DOHH2 (cell line): ENCODE measurements at regions not wholly inside any gene's neighbourhood (a gene's known extent, or its start where the extent isn't known, plus 50 kb on each side); places are given as distances from the start of the nearest gene placed in this dataset.

Experiments used
- H3F3A ChIP-seq: fragments of 200-600 bp; sonication (generic), shearing (Covaris generic); 2 replicates; pipeline ENCODE4 v1.6.0; 2016; ENCODE audit warnings: antibody characterized with exemption, mild to moderate bottlenecking; ENCODE audit not compliant: control insufficient read depth, insufficient read depth
- H3K27ac ChIP-seq: fragments of 200-600 bp; sonication (generic); 2 replicates; pipeline ENCODE4 v1.5.1; 2014; ENCODE audit warnings: low read depth, mild to moderate bottlenecking, low read length, moderate library complexity
- H3K27me3 ChIP-seq: fragments of 200-600 bp; sonication (generic); 2 replicates; pipeline ENCODE4 v1.6.1; 2014; ENCODE audit warnings: mild to moderate bottlenecking, low read length, mixed read lengths; ENCODE audit not compliant: control insufficient read depth
- H3K36me3 ChIP-seq: fragments of 200-600 bp; sonication (generic); 2 replicates; pipeline ENCODE4 v1.6.1; 2014; ENCODE audit warnings: mild to moderate bottlenecking, low read length, moderate library complexity, mixed read lengths; ENCODE audit not compliant: control insufficient read depth
- H3K4me1 ChIP-seq: fragments of 200-600 bp; sonication (generic); 2 replicates; pipeline ENCODE4 v1.6.1; 2014; ENCODE audit warnings: mild to moderate bottlenecking, low read length, mixed read lengths; ENCODE audit not compliant: control insufficient read depth
- H3K4me2 ChIP-seq: fragments of 200-600 bp; sonication (generic); 2 replicates; pipeline ENCODE4 v1.6.0; 2014; ENCODE audit warnings: mild to moderate bottlenecking, low read length, moderate library complexity
- H3K4me3 ChIP-seq: fragments of 200-600 bp; sonication (generic); 2 replicates; pipeline ENCODE4 v1.5.1; 2014; ENCODE audit warnings: mild to moderate bottlenecking, low read length, mixed read lengths
- H3K79me2 ChIP-seq: fragments of 200-600 bp; sonication (generic); 2 replicates; pipeline ENCODE4 v1.6.1; 2014; ENCODE audit warnings: mild to moderate bottlenecking, low read length, mixed read lengths; ENCODE audit not compliant: control insufficient read depth
- H3K9me2 ChIP-seq: fragments of 200-600 bp; sonication (generic); replicated peaks from 2 replicates; pipeline ENCODE4 v1.6.1; 2014; ENCODE audit warnings: mild to moderate bottlenecking, low read length, mixed read lengths; ENCODE audit not compliant: control insufficient read depth
- H3K9me3 ChIP-seq: fragments of 200-600 bp; sonication (generic); 2 replicates; pipeline ENCODE4 v1.6.1; 2014; ENCODE audit warnings: antibody characterized with exemption, low read length, mixed read lengths; ENCODE audit not compliant: control insufficient read depth, insufficient read depth
- H4K20me1 ChIP-seq: fragments of 200-600 bp; sonication (generic); 2 replicates; pipeline ENCODE4 v1.6.0; 2014; ENCODE audit warnings: low read depth, mild to moderate bottlenecking, antibody characterized with exemption, low read length, moderate library complexity; ENCODE audit not compliant: control insufficient read depth, insufficient read depth
- CTCF ChIP-seq: fragments of 200-600 bp; sonication (generic); IDR thresholded peaks from one replicate; pipeline ENCODE4 v1.5.1; 2014; ENCODE audit warnings: antibody characterized with exemption, mild to moderate bottlenecking, low read depth, low read length; ENCODE audit not compliant: poor library complexity, severe bottlenecking
- EZH2phosphoT487 ChIP-seq: fragments of 200-600 bp; sonication (generic); IDR thresholded peaks from 2 replicates; pipeline ENCODE4 v1.6.1; 2017; ENCODE audit warnings: borderline replicate concordance, mild to moderate bottlenecking, antibody characterized with exemption, low read length, moderate library complexity, mixed read lengths

- H3K9me2 ChIP-seq, result no peaks in the 10 kb centered on the region
- no peaks in the 10 kb centered on the region for H3K36me3 ChIP-seq
- no peaks in the 10 kb centered on the region for H3F3A ChIP-seq
- no peak overlapping the region for H3K4me2 ChIP-seq
- H3K4me1 ChIP-seq, result no peaks in the 10 kb centered on the region
- H4K20me1 ChIP-seq, result no peaks in the 10 kb centered on the region
- no peaks in the 10 kb centered on the region for H3K79me2 ChIP-seq
- H3K4me3 ChIP-seq, result no peak overlapping the region
- no peak overlapping the region for H3K27ac ChIP-seq
- TF ChIP-seq CTCF, result no peak
- no peaks in the 10 kb centered on the region; the same call in 1 of the 2 replicates for H3K9me3 ChIP-seq
- no peaks in the 10 kb centered on the region for H3K27me3 ChIP-seq
Measured at GRCh38 chr17:13827118-13827517, 225.4 kb upstream of the HS3ST3A1 start.

- Histone ChIP-seq H3K9me2 (no peaks in the 10 kb centered on the region), H3K36me3 (no peaks in the 10 kb centered on the region), H3K27me3 (no peaks in the 10 kb centered on the region), H3K9me3 (no peaks in the 10 kb centered on the region), H3K4me1 (no peaks in the 10 kb centered on the region), H4K20me1 (no peaks in the 10 kb centered on the region), H3K27ac (no peak overlapping the region), H3K4me2 (no peak overlapping the region), H3F3A (no peaks in the 10 kb centered on the region), H3K79me2 (no peaks in the 10 kb centered on the region), H3K4me3 (no peak overlapping the region)
- TF ChIP-seq CTCF (no peak), EZH2phosphoT487 (no peak)
Measured at GRCh38 chr17:13833921-13834320, 232.2 kb upstream of the HS3ST3A1 start.

- Histone ChIP-seq H3K4me2 (no peak overlapping the region), H3K9me2 (no peaks in the 10 kb centered on the region), H3F3A (no peaks in the 10 kb centered on the region), H3K36me3 (no peaks in the 10 kb centered on the region), H3K4me1 (no peaks in the 10 kb centered on the region), H3K4me3 (no peak overlapping the region), H4K20me1 (no peaks in the 10 kb centered on the region), H3K27ac (no peak overlapping the region), H3K9me3 (no peaks in the 10 kb centered on the region), H3K79me2 (no peaks in the 10 kb centered on the region), H3K27me3 (no peaks in the 10 kb centered on the region)
- TF ChIP-seq CTCF (no peak), EZH2phosphoT487 (no peak)
Measured at GRCh38 chr17:13835151-13835550, 233.4 kb upstream of the HS3ST3A1 start.

- Histone ChIP-seq H4K20me1 (no peaks in the 10 kb centered on the region), H3K4me1 (no peaks in the 10 kb centered on the region), H3K27ac (no peak overlapping the region), H3K9me3 (no peaks in the 10 kb centered on the region), H3K36me3 (no peaks in the 10 kb centered on the region), H3F3A (no peaks in the 10 kb centered on the region), H3K4me3 (no peak overlapping the region), H3K79me2 (no peaks in the 10 kb centered on the region), H3K4me2 (no peak overlapping the region), H3K9me2 (no peaks in the 10 kb centered on the region), H3K27me3 (no peaks in the 10 kb centered on the region)
- TF ChIP-seq CTCF, result no peak
- TF ChIP-seq EZH2phosphoT487, result no peak
Measured at GRCh38 chr17:13837417-13837816, 231.9 kb upstream of the COX10 start.
